CD14-positive monocyte (primary cell): ENCODE measurements at regions not wholly inside any gene's neighbourhood (a gene's known extent, or its start where the extent isn't known, plus 50 kb on each side); places are given as distances from the start of the nearest gene placed in this dataset.

Experiments
- DNase-seq, 3 donors: peaks; one replicate each; pipeline ENCODE4 v3.0.0-alpha.2; 2011 to 2022
- H2AFZ ChIP-seq: 2 replicates; pipeline ENCODE4 v1.6.0; 2012; ENCODE audit warnings: mild to moderate bottlenecking, low read depth, low read length, inconsistent platforms; ENCODE audit not compliant: insufficient read depth, poor library complexity, severe bottlenecking
- H3K27ac ChIP-seq, 2 donors: 1 replicate in 1 of 2; 2 replicates in 1 of 2; pipeline ENCODE4 v1.5.1; 2012 to 2013; ENCODE audit warnings: low read length in 2 of 2, control low read depth in 1 of 2, inconsistent platforms in 1 of 2, low read depth in 1 of 2, mild to moderate bottlenecking in 1 of 2
- H3K27me3 ChIP-seq, 2 donors: one replicate each; pipeline versions ENCODE4 v1.6.0 to v1.6.1; 2011 to 2013; ENCODE audit warnings: low read length in 2 of 2; ENCODE audit not compliant: control insufficient read depth in 2 of 2, insufficient read depth in 2 of 2
- H3K36me3 ChIP-seq, 2 donors: replicated peaks in 1 of 2; 1 replicate in 1 of 2; 2 replicates in 1 of 2; pipeline versions ENCODE4 v1.5.1 to v1.6.1; 2012 to 2013; ENCODE audit warnings: low read length in 2 of 2, control low read depth in 1 of 2, inconsistent platforms in 1 of 2, mild to moderate bottlenecking in 1 of 2; ENCODE audit not compliant: insufficient read depth in 2 of 2, control insufficient read depth in 1 of 2
- H3K4me1 ChIP-seq, 2 donors: 1 replicate in 1 of 2; 2 replicates in 1 of 2; pipeline versions ENCODE4 v1.5.1 to v1.6.1; 2012 to 2013; ENCODE audit warnings: low read length in 2 of 2, control low read depth in 1 of 2, inconsistent platforms in 1 of 2, mild to moderate bottlenecking in 1 of 2, moderate library complexity in 1 of 2; ENCODE audit not compliant: insufficient read depth in 2 of 2, control insufficient read depth in 1 of 2
- H3K4me2 ChIP-seq: replicated peaks from 2 replicates; pipeline ENCODE3; 2012; ENCODE audit warnings: low read length, moderate library complexity, mild to moderate bottlenecking; ENCODE audit not compliant: poor library complexity, severe bottlenecking; ENCODE audit errors: extremely low read depth
- H3K4me3 ChIP-seq, 3 experiments: fragments of 200-600 bp in 1 of 3; sonication (generic) in 1 of 3; replicated peaks in 1 of 3; 1 replicate in 2 of 3; 2 replicates in 1 of 3; pipeline ENCODE4 v1.5.1; 2011 to 2013; ENCODE audit warnings: low read length in 3 of 3, mild to moderate bottlenecking in 3 of 3, control low read depth in 2 of 3, low read depth in 2 of 3, inconsistent platforms in 1 of 3, moderate library complexity in 1 of 3
- H3K79me2 ChIP-seq: 2 replicates; pipeline ENCODE4 v1.6.0; 2012; ENCODE audit warnings: mild to moderate bottlenecking, control low read depth, inconsistent platforms, low read length, moderate library complexity; ENCODE audit not compliant: insufficient read depth
- H3K9ac ChIP-seq: 2 replicates; pipeline ENCODE4 v1.6.0; 2017; ENCODE audit warnings: low read length, mild to moderate bottlenecking; ENCODE audit not compliant: insufficient read depth, poor library complexity, severe bottlenecking
- H3K9me3 ChIP-seq, 2 donors: replicated peaks in 1 of 2; 1 replicate in 1 of 2; 2 replicates in 1 of 2; pipeline versions ENCODE4 v1.5.1 to v1.6.1; 2012 to 2013; ENCODE audit warnings: low read length in 2 of 2, control low read depth in 1 of 2; ENCODE audit not compliant: control insufficient read depth in 1 of 2, insufficient read depth in 1 of 2
- H4K20me1 ChIP-seq: 2 replicates; pipeline ENCODE4 v1.6.0; 2012; ENCODE audit warnings: mild to moderate bottlenecking, low read length, control low read depth, moderate library complexity; ENCODE audit not compliant: insufficient read depth
- H3K27ac Mint-ChIP-seq, 7 donors: one replicate each; pipeline ENCODE4 v1.8.0; 2020; ENCODE audit warnings: mild to moderate bottlenecking in 7 of 7, mixed read lengths in 7 of 7, moderate library complexity in 6 of 7, inconsistent platforms in 2 of 7
- H3K27me3 Mint-ChIP-seq, 3 donors: one replicate each; pipeline ENCODE4 v1.8.0; 2021 to 2022; ENCODE audit warnings: low read depth in 3 of 3, mild to moderate bottlenecking in 3 of 3, mixed read lengths in 3 of 3, moderate library complexity in 3 of 3, inconsistent platforms in 1 of 3
- H3K36me3 Mint-ChIP-seq, 2 donors: one replicate each; pipeline ENCODE4 v1.8.0; 2020; ENCODE audit warnings: mixed read lengths in 2 of 2, inconsistent platforms in 1 of 2, mild to moderate bottlenecking in 1 of 2
- H3K4me1 Mint-ChIP-seq: one replicate; pipeline ENCODE4 v1.8.0; 2020; ENCODE audit warnings: mild to moderate bottlenecking, mixed read lengths
- H3K4me3 Mint-ChIP-seq, 2 donors: one replicate each; pipeline ENCODE4 v1.8.0; 2020; ENCODE audit warnings: mild to moderate bottlenecking in 2 of 2, mixed read lengths in 2 of 2, moderate library complexity in 1 of 2
- H3K9me3 Mint-ChIP-seq, 7 donors: one replicate each; pipeline ENCODE4 v1.8.0; 2020 to 2022; ENCODE audit warnings: mixed read lengths in 7 of 7, mild to moderate bottlenecking in 6 of 7, moderate library complexity in 6 of 7, inconsistent platforms in 2 of 7
- CTCF ChIP-seq: fragments of 200-600 bp; IDR thresholded peaks from one replicate; pipeline ENCODE4 v1.8.0; 2022; ENCODE audit warnings: antibody characterized with exemption, mild to moderate bottlenecking
- WGBS: methylation state at CpG from one replicate; pipeline ENCODE4 v1.1.5; 2013; ENCODE audit warnings: missing lambda C conversion rate; ENCODE audit not compliant: insufficient coverage; 5-methylcytosine and 5-hydroxymethylcytosine counted together
- intact Hi-C, 2 donors: fragments of 100-400 bp; cut with micrococcal nuclease; formaldehyde crosslinking; loops; one replicate each; pipeline versions ENCODE4 v1.15.0 to v1.15.1; 2023

- Histone ChIP-seq H2AFZ (no peak overlapping the region), H3K4me1 (no peaks in the 10 kb centered on the region), H3K27ac (no peak overlapping the region), H3K9me3 (no peaks in the 10 kb centered on the region), H4K20me1 (no peaks in the 10 kb centered on the region), H3K9ac (no peak overlapping the region), H3K27me3 (no peaks in the 10 kb centered on the region), H3K79me2 (no peaks in the 10 kb centered on the region), H3K4me3 (no peak overlapping the region), H3K36me3 (no peaks in the 10 kb centered on the region), H3K4me2 (no peak overlapping the region)
- no CpG with 5 or more reads among the region's 1 CpG for WGBS
- peaks cover 0 to 12% (median 0%) of the 10 kb centered on the region in 7 donors for H3K9me3 Mint-ChIP-seq
- H3K36me3 Mint-ChIP-seq: no peaks in the 10 kb centered on the region
- TF ChIP-seq CTCF: no peak
- no peaks in the 10 kb centered on the region for H3K4me1 Mint-ChIP-seq
- DNase-seq: no peak
- no peak overlapping the region for H3K27ac Mint-ChIP-seq
- H3K4me3 Mint-ChIP-seq: no peak overlapping the region
- H3K27me3 Mint-ChIP-seq: peaks cover 0 to 1% (median 0%) of the 10 kb centered on the region in 3 donors
- intact Hi-C loops: no loop called here
Measured at GRCh38 chr13:55783841-55784240, 1356.9 kb upstream of the PRR20A start.

GRCh38 chr13:55788548-55788947 lies 1352.2 kb upstream of the PRR20A start:
- no peaks in the 10 kb centered on the region for H3K36me3 Mint-ChIP-seq
- H3K4me3 Mint-ChIP-seq: no peak overlapping the region
- TF ChIP-seq CTCF: no peak

More at GRCh38 chr13:55788548-55788947, 1352.2 kb upstream of the PRR20A start:
- H3K27me3 ChIP-seq: no peaks in the 10 kb centered on the region
- H3K4me1 Mint-ChIP-seq: no peaks in the 10 kb centered on the region
- H3K9me3 Mint-ChIP-seq: peaks cover 2 to 17% (median 4%) of the 10 kb centered on the region in 7 donors
- H3K4me3 ChIP-seq: no peak overlapping the region
- intact Hi-C loops: no loop called here
- no peak overlapping the region for H3K4me2 ChIP-seq
- H4K20me1 ChIP-seq: no peaks in the 10 kb centered on the region
- no peak for DNase-seq
- H3K9me3 ChIP-seq: peaks cover 0 to 4% of the 10 kb centered on the region in 2 donors
- no peaks in the 10 kb centered on the region for H3K4me1 ChIP-seq
- no peak overlapping the region for H2AFZ ChIP-seq
- H3K27me3 Mint-ChIP-seq: peaks cover 0 to 3% (median 0%) of the 10 kb centered on the region in 3 donors
- no CpG with 5 or more reads among the region's 1 CpG for whole genome bisulfite sequencing
- H3K36me3 ChIP-seq: no peaks in the 10 kb centered on the region
- H3K27ac ChIP-seq: no peak overlapping the region
- H3K27ac Mint-ChIP-seq: no peak overlapping the region
- H3K9ac ChIP-seq: no peak overlapping the region
- H3K79me2 ChIP-seq: no peaks in the 10 kb centered on the region
